NT2/D1 (cell line): ENCODE measurements at regions not wholly inside any gene's neighbourhood (a gene's known extent, or its start where the extent isn't known, plus 50 kb on each side); places are given as distances from the start of the nearest gene placed in this dataset.
A peak's percentile ranks its signal among the peaks of the same experiment; 100 is the strongest.

Source experiments
- DNase-seq: peaks from one replicate; pipeline ENCODE4 v3.0.0-alpha.2; 2011; ENCODE audit warnings: low read depth, low spot score
- H3K27me3 ChIP-seq: 2 replicates; pipeline ENCODE4 v1.6.0; 2011; ENCODE audit warnings: mild to moderate bottlenecking; ENCODE audit not compliant: insufficient read length, insufficient read depth
- H3K36me3 ChIP-seq: 2 replicates; pipeline ENCODE4 v1.6.1; 2011; ENCODE audit warnings: mild to moderate bottlenecking, low read length, mixed read lengths; ENCODE audit not compliant: insufficient read depth, insufficient read length
- H3K4me1 ChIP-seq: 2 replicates; pipeline ENCODE4 v1.5.1; 2011; ENCODE audit not compliant: insufficient read depth, insufficient read length
- H3K4me3 ChIP-seq: 2 replicates; pipeline ENCODE4 v1.5.1; 2011; ENCODE audit warnings: low read depth; ENCODE audit not compliant: insufficient read length
- H3K9ac ChIP-seq: 2 replicates; pipeline ENCODE4 v1.6.0; 2011; ENCODE audit warnings: low read depth; ENCODE audit not compliant: insufficient read length
- H3K9me3 ChIP-seq: 2 replicates; pipeline ENCODE4 v1.5.1; 2011; ENCODE audit warnings: mild to moderate bottlenecking, low read length; ENCODE audit not compliant: insufficient read depth
- SUZ12 ChIP-seq: IDR thresholded peaks from 2 replicates; pipeline ENCODE4 v1.6.1; 2011; ENCODE audit not compliant: insufficient read length, insufficient read depth; ENCODE audit errors: extremely low read depth
- YY1 ChIP-seq: IDR thresholded peaks from 2 replicates; pipeline ENCODE4 v1.6.1; 2011; ENCODE audit not compliant: insufficient read length, insufficient read depth
- ZNF274 ChIP-seq: IDR thresholded peaks from 2 replicates; pipeline ENCODE4 v1.6.1; 2011; ENCODE audit warnings: mild to moderate bottlenecking, low read depth, low read length

GRCh38 chr3:13236557-13237173 is 163.4 kb upstream of the IQSEC1 start:
- TF ChIP-seq ZNF274, result no peak
- H3K9ac ChIP-seq, result no peak overlapping the region
- no peak overlapping the region for H3K4me3 ChIP-seq

DNA sequence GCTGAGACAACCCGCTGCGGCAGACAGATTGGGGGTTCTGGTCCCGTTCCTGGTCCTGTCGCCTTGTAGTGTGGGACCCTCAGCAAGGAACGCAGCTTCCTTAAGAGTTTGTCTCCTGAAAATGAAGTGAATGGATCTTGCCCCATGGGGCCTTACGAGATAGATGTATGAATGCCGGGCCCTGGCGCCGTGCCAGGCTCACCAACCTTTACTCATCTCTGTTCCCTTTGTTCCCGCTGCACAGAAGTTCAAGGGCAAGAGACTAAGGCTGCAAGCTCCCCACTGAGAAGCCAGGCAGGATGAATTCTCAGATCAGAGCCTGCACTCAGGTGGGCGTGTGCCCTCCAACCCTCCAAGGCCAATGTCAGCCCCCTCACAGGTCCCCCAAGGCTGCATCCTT is 162.7 kb upstream of the IQSEC1 start:
- no peak overlapping the region for H3K4me3 ChIP-seq
- peaks cover 4% of the 10 kb centered on the region for H3K36me3 ChIP-seq
- no peak overlapping the region for H3K9ac ChIP-seq
- H3K27me3 ChIP-seq, result no peaks in the 10 kb centered on the region
- TF ChIP-seq SUZ12 (no peak), ZNF274 (no peak), YY1 (no peak)
- H3K9me3 ChIP-seq, result no peaks in the 10 kb centered on the region
- peaks cover 15% of the 10 kb centered on the region for H3K4me1 ChIP-seq
- DNase-seq, result no peak

More at GRCh38 chr3:13236557-13237173, 163.4 kb upstream of the IQSEC1 start:
- Histone ChIP-seq H3K9me3 (no peaks in the 10 kb centered on the region), H3K36me3 (peaks cover 4% of the 10 kb centered on the region), H3K27me3 (no peaks in the 10 kb centered on the region), H3K4me1 (peaks cover 15% of the 10 kb centered on the region)
- no peak for DNase-seq

DNA sequence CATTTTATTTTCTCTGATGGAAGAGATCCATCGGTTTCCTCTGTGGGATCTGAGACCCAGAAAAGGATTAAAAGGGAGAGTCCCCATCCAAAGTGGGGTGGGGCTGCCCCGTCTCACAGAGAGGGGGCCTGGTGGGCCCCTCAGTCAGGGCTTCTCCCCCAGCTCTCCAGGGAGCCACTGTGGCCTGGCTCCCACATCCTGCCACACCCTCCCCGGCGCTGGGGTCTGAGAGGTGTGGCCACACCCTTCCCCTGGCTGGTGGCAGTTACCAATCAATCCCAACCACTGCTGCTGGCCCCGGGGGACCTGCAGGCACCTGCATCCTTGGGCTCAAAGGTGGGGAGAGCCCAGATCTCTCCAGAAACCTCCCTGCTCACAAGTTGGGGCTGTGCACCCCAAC is 161.8 kb upstream of the IQSEC1 start:
- peaks cover 4% of the 10 kb centered on the region for H3K36me3 ChIP-seq
- no peak overlapping the region for H3K9ac ChIP-seq
- TF ChIP-seq ZNF274 (no peak), YY1 (no peak), SUZ12 (no peak)
- peaks cover 15% of the 10 kb centered on the region for H3K4me1 ChIP-seq
- no peak overlapping the region for H3K4me3 ChIP-seq
- no peak for DNase-seq
- H3K27me3 ChIP-seq, result no peaks in the 10 kb centered on the region
- H3K9me3 ChIP-seq, result no peaks in the 10 kb centered on the region

DNA sequence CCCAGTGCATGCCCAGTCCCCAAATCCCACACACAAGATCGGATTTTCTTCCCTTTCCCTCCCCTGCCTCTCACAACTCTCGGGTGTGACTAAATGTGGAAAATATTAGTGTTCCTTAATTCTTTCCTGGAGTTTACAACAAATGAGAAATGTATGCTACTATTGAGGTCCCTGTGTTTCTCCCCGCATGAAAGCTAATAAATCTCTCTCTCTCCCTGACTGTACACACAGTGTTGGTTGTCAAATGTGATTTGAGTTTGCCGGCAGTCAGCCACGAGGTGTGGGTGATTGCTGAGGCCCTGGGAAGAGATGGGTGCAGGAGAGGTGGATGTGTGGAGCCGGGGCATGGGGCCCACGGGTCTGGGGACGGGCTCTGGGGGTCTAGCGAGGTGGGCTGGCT is 161.4 kb upstream of the IQSEC1 start:
- Histone ChIP-seq H3K9me3 (no peaks in the 10 kb centered on the region), H3K27me3 (no peaks in the 10 kb centered on the region), H3K36me3 (peaks cover 4% of the 10 kb centered on the region), H3K9ac (no peak overlapping the region), H3K4me1 (peaks cover 15% of the 10 kb centered on the region), H3K4me3 (no peak overlapping the region)
- TF ChIP-seq ZNF274, result no peak
- TF ChIP-seq SUZ12, result no peak
- no peak for TF ChIP-seq YY1
- DNase-seq, result no peak

GRCh38 chr3:13233487-13234485 is 160.6 kb upstream of the IQSEC1 start:
- no peak for DNase-seq
- H3K36me3 ChIP-seq, result peaks cover under 1% of the 10 kb centered on the region
- peaks cover 15% of the 10 kb centered on the region for H3K4me1 ChIP-seq
- H3K4me3 ChIP-seq, result no peak overlapping the region
- H3K9me3 ChIP-seq, result no peaks in the 10 kb centered on the region
- H3K27me3 ChIP-seq, result no peaks in the 10 kb centered on the region
- TF ChIP-seq SUZ12 (no peak), ZNF274 (no peak), YY1 (no peak)
- peak overlapping the region; percentile 37 for H3K9ac ChIP-seq

DNA sequence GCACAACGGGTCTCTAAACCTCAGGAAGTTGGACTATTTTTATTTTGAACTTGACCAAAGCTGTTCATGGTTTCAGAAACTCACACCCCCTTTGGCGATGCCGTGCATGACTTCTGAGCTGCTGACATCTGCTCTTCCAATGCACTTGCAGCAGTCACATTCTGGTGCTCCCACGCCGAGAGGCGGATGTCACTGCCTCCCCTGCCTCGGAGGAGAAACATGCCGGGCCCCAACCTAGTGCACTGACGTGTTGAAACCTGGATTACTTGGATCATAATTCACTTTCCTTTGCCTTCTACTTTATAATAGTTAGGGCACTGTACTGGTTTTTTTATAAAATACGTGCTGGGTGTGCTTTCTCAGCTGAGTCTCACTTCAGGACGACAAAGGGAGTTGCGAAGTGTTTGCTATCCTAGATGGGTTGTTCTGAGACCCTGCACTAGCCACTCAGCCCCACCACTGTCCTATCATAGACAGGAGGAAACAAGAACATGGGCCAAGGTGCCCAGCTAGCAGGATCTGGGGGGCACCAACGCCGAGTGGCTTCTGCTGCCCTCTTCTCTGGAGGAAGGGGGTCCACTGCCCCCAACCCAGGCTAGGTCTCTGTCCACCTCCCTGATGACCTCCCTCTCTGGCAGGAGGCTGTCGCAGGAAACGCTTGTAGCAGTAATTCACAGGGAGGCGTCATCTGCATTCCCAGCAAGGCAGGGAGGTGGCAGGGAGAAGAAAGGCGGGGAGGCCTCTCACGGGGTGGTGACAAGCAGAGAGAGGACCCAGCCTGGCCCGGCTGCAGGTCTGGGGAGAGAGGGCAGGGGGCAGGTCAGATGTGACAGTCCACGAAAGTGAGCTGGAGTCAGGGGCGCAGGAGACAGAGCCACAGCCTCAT is 158.8 kb upstream of the IQSEC1 start:
- H3K4me1 ChIP-seq, result peaks cover 13% of the 10 kb centered on the region
- H3K9ac ChIP-seq, result no peak overlapping the region
- no peak for DNase-seq
- no peaks in the 10 kb centered on the region for H3K27me3 ChIP-seq
- TF ChIP-seq ZNF274 (no peak), SUZ12 (no peak), YY1 (no peak)
- no peak overlapping the region for H3K4me3 ChIP-seq
- H3K36me3 ChIP-seq, result no peaks in the 10 kb centered on the region
- no peaks in the 10 kb centered on the region for H3K9me3 ChIP-seq
